HG03095 (cell line): ENCODE measurements at regions not wholly inside any gene's neighbourhood (a gene's known extent, or its start where the extent isn't known, plus 50 kb on each side); places are given as distances from the start of the nearest gene placed in this dataset.

Source experiments
- ATAC-seq: cut with Tn5 transposase; IDR thresholded peaks from one replicate; pipeline ENCODE4 v1.9.1; 2021; ENCODE audit warnings: moderate library complexity; ENCODE audit not compliant: unreplicated experiment

DNA sequence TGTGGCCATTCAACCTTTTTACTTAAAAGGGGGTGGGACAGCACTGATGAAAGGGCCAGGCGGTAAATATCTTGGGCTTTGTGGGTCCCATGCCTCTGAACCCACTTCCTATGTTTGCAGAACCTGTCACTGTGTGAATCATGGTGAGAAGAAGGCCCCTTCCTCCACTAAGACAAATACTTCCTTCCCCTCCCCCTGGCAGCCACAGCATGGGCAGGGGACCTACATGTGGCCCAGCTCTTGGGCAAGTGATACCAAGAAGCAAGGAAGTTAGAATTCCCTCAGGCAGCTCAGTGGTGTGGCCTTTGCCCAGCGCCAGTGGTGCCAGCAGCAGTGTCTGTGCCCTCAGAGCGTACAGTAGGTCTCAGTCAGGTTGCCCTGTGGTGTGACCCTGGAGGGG, 168.6 kb downstream of the TRIM33 start:
- ATAC-seq, result no peak

DNA sequence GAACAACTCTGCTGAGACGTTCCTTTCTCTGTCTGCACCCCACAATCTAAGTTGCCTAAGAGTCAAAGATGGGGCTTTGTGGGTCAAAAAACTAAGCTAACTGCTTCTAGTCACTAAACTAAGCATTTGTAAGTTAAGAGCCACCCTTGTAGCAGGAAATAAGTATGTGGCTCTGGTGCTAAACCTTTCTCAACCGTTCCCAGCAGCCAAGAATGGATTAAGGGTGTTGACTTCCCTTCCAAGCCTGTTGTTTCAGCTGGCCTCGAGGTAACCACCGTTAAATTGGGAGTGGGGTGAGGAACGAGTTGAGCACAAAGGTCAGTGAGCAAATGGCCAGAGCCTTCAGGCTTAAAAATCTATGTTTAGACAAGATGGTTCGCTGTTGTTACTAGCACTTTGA, 169.1 kb downstream of the TRIM33 start:
- ATAC-seq, result no peak

DNA sequence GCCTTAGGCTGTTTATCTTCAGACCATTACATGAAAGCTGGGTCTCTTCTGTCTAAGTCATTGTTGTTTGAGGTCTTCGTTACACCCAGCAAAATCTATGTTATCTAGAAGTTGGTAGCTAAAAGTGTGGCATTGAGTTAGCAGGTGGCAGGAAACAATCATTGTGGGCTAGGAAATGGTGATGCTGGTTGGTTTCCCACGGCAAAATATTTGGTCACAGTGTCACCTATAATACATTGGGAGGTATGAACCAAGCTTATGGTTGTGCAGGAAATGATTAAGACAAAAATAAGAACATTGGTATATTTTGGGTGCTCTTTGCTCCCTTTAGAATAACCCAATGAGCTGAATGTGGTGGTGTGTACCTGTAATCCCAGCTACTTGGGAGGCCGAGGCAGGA, 169.7 kb downstream of the TRIM33 start:
- no peak for ATAC-seq

DNA sequence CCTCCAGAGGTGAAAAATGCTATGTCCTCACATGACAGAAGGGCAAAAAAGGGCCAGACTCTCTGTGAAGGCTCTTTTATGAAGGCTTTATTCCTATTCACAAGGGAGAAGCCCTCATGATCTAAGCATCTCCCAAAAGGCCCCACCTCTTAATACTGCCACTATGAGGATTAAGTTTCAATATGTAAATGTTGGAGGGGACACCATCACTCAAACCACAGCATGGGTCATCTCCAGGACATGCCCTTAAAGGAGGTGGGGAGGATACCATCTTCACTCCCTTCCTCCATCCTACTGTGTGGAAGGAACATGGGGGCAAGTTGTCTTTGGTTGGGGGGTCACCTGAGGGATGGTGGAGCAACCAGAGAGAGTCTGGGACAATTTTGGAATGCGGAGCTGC, 170.1 kb downstream of the TRIM33 start:
- ATAC-seq, result no peak

DNA sequence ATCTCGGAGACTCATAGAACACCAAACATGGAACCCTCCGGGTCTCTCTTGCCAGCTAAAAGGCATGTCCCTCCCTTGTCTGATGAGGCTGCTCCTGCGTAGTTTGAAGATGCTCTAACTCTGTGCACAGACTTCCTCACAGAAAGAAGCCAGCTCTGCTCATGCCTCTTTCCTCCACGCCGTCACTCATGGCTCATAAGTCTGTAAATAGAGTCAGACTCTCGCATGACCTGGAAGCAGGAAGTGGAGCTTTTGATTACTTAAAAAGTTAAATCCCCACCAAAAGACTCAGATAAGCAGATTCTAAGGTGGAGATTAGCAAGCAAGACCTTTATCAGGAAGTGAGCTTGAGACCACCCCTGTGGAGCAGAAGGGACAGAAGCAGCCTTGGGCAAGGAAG, 171.6 kb downstream of the TRIM33 start:
- no peak for ATAC-seq

DNA sequence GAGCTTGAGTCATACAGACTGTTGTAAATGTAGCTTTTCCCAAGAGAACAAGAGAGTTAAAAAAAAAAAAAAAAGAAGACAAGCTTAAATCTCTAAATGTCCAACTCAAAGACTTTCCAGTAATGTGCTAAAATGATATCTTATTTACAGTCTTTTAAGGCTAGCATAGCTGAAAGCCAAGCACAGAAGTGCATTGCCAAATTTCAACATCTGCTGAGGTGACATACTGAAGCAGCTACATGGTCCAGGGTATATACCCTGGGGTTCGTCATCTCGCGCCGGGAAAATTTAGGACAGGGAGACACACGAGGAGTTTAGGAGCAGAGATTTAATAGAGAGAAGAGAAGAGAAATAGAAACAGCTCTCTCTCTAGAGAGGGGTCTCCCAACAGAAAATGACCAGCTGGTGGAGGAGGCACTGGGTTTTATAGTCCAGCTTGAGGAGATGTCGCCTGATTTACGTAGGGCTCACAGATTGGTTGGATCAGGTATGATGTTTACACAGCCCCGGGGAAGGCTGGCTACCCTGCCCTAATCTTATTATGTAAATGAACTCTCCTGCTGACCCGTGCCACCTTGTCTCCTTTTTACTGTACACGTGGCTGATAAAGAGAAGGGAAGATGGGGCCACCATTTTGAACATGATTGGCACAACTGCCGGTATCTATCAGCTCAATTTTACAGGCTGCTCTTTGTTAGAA, 172.7 kb downstream of the TRIM33 start:
- no peak for ATAC-seq

DNA sequence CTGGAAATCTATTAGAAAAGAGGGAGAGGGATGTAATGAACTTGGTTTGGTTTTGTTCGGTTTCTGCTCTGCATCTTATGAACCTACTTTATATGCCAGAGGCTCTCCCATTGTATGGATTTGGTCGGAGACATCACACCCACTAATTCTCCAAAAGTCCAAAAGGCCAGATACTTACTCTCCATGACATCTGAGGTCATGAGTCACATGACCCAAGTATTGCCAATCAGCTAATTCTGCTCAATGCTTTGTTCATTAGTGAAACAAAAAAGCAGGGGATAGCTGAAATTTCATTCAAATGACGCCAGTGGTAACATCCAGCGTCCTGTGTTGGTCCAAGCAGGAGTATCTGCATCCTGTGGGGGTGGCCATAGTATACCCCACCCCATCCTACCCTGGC, 173.6 kb downstream of the TRIM33 start:
- ATAC-seq, result no peak

DNA sequence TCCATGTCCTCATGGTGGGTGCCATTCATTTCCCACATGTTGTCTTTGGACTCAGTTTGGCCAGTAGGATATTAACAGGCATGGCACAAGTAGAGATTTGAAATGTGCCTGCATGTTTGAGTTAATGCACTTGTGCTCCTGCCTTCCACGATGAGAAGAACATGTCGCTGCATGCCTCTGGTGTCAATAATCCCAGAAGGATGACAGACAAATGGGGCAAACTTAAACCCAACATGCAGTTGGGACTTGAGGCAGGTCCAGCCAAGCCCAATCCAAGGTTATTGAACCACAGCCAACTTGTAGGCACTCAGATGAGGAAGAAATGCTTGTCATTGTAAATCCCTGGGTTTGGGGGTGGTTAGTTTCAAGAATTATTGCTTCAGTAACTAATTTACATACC, 174.6 kb downstream of the TRIM33 start:
- ATAC-seq, result no peak

DNA sequence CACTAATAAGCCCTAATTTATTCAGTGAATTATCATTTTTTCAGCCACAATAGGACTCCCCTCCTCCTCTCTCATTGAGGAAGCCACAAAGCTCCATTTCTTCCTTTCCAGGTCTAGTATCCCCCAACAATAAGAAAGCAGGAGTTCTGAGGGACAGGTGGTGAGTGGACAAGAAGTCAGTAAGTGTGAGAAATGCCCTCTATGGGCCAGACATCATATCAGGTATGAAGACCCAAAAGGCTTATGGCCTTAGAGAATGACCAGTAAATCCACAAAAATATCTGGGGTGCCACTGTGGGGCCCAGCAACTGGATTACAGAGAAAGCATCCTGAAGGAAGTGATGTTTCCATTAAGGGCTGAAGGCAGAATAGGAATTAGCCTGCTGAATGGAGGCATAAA, 175.7 kb downstream of the TRIM33 start:
- no peak for ATAC-seq

DNA sequence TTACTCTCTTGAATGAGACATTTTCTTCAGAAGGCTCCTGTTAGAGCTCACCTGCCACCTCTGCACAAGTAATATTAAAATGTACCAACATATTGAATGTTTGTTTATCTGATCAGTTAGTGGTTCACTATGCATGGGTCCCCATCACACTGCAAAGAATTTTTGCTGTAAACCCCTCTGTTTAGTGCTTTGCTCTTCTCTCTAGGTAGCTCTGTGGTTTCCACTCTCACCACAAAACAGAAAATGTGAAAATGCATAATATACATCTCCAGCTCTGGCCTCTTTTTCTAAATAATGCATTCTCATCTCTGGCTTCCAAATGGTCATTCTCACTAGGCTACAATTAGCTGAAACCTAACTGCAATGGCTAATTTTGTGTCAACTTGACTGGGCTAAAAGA, 176.7 kb downstream of the TRIM33 start:
- ATAC-seq, result no peak

DNA sequence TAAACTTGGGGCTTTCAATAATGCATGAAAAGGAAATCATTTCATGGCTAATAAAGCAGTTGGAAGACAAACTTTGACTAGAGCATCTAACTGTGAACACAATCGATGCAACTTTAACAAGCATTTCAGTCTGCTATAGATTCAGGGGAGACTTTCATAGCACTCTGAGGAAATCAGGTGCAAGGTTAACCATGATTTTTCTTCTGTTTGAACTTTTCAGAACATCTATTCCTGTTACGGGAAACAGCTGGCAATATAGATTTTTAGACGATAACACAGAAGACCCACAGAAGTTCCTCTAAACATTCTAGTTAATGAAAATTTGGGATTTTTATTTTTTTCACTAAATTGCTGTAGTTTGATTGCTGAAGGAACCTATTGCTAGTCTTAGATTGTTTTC, 177.3 kb downstream of the TRIM33 start:
- no peak for ATAC-seq

DNA sequence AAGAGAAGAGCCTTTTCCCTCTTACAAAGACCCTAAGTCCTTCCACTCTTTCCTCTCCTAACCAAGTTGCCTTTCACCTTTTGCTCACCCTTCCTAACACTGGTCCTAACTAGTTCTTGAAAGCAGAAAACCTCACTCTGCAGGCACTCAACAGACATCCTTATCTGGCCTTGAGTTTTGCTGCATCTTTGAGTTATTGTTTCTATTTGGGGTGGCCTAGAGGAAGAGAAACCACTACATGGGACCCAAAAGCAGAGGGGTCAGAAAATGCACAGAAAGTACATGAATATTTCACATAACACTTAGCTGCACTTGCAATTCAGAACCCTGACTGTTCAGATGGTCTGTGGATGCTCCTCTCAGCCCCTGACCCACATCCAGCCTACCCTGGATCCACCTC, 178.3 kb upstream of the SYT6 start:
- ATAC-seq, result no peak

DNA sequence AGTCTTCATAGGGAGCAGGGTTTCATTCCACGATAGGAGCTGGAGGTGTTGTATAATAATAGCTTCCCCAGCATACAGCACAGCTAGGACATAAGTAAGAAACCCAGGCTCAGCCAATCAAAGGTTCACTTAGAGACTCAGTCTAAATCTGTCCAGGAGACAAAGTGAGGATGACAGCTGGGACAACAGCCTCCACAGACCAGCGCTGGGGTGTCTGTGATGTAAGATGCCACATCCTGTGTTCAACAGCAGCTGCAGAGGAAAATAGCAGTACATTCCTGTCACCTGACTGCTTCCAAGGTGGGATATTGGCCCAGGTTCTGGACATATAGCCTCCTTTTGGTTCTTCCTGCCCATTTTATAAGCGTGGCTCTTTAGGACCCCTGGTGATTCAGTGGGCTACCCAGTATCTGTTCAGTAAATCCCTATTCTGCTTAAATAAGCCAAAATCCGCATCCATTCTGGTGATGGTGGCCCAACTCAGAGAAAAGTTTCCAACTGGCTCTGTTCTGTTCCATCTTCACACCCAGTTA, 176.8 kb upstream of the SYT6 start:
- no peak for ATAC-seq

DNA sequence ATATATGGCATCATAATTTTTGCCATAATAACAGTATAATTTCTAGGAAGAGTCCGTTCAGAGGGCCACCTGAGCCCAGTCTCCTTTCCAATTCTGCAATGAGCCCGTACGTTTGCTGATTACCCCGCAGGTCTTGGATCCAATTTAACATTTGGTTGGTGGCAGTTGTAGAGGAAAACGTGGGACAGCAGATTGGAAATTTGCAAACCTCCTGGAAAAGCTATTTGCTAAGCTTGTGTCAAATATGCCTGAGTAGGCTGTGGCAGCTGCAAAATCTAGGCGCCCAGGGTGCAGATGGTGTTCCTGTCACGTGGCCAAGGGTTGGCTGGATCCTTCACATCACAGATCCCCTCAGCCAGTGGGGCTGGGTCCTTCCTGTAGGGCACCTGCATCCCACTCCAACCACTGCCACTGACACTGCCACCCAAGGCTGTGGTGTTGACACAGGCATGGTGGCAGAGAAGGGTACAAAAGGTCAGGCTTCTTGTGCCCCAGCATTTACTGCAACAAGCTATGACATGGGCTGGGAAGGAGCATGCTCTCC, 174.8 kb upstream of the SYT6 start:
- no peak for ATAC-seq

DNA sequence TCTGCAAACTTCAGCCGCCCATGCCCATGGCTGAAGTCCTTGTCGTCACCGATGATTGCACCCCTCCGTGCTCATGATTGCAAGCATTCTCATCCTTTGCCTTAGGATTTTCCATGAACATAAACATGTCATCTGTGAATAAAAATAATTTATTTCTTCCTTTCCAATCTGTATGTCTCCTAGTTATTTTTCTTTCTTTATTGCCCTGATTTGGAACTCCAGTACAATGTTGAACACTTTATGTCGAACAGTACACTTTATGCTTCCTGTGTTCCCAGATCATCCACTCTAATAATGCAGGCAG, 170.9 kb upstream of the SYT6 start:
- ATAC-seq, result no peak

DNA sequence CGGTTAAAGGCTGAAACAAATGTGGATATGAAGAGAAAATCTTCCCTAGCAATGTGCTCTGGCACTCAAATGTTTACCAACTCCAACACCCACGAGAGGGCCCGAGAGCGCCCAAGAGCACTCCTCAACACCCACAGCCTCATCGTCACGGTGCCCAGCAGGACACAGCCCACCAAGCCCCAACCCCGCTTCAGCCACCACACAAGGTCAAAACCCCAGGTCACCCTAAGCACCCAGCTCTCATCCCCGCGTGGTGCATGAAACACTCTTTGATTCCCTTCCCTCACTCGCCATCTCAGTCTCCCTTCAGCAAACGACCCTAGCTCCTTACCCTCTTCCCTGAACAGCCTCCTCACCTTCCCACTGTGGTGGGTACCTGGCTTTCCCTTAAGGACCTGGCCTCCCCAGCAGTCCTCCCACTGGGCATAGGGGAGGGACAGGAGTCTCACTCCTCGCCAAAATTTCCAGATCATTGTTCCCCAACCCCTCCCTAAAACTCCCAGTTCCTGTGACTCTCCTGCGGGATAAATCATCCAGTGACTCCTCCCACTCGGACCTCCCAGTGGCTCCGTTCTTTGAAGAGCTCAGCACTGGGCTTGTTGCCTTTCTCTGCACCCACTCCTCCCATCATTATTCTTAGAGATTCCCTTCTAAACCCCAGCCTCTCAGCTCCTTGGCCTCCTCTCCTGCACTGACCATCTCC, 170.4 kb upstream of the SYT6 start:
- ATAC-seq, result no peak

DNA sequence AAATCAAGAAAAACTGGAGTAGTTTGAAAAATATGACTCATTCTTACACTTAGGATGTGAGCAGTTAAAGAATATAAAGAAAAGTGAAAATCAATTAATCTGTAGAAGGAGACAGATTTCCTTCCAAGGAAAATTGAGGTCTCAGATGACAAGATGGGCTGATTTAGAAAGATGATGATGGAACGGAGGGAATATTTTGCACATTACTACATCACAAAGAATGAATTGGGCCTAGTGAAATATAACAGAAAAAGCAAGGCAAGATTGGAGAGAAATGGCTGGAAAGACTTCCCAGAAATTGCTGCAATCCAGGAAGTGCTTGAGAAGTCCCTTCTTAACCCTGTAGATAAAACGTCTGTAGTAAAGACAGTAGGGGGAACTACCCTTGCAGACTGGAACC, 169.1 kb upstream of the SYT6 start:
- ATAC-seq, result no peak

DNA sequence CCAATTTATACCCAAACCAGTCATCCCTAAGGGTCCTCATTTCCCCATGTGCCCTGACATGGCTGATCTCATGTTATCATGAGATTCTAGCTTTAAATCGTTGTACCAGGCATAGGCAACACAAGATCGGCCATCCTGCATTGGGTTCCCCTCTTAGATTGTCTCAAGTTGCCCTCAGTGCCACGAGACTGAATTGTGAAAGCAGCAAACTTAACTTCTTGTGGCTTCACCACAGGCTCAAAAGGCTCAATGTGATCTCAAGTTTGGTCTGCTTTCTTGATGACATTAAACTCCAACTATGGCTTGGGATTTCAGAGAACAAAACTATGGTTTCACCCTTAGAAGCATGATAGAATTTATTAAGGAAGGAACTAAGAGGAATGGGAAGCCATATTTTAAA, 168.5 kb upstream of the SYT6 start:
- no peak for ATAC-seq

DNA sequence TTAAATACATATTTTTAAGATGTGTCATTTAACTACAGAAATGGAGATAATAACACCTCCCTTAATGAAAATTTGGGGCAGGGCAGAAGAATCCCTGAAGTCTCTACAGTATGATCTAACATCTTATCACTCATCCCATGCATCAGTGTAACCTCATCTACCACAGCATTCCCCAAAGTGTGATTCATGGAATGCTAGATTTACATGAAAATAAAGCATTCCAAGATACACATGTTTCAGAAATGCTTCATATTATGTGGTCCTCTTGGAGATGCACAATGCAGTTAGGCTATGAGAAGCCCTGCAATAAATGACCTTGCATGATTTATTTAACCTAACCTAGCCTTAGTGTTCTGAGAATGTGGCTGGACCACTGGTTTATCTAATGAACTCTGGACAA, 166.9 kb upstream of the SYT6 start:
- no peak for ATAC-seq

DNA sequence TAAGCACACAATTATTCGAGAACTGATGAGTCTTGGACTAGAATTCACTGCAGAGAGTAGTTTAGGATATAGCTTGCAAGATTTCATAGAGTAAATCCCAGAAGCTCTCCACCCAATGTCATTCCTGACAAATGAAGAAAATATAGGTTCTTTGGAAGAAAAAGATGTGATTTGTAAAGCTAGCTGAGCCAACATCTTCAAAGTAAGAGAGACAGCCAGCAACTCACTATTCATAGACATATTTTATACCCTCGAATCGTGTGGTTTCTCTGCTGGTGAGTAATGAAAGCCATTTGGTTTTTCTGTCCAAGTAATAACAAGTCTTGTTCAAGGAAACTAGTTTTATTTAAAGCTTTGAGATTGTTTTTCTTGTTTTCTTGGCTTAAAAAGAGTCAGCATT, 165.7 kb upstream of the SYT6 start:
- no peak for ATAC-seq

DNA sequence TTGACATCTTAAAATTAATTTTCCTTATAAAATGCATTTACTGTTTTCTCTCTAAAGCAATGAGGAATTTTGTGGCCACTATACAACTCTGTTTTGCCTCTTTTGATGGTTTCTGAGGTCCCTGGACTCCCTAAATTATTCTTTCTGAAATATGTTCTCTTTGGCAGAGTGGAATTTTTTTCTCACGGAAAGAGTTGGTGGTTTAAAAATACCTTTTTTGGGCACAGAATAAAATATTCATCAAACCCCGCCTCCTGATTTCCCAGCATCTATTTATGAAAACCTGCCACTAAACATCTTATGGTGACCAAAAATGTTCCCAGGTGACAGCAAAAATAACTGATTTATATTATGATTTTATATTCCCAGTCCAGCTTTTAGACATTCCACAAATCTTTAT, 165.3 kb upstream of the SYT6 start:
- no peak for ATAC-seq

DNA sequence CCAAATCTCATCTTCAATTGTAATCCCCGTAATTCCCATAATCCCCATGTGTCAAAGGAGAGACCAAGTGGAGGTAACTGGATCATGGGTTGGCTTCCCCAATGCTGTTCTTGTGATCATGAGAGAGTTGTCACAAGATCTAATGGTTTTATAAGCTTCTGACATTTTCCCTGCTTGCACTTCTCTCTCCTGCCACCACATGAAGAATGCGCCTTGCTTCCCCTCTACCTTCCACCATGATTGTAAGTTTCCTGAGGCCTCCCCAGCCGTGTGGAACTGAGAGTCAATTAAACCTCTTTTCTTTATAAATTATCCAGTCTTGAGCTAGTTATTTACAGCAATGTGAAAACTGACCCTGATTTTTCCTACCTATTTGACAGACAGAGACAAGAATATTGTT, 162.5 kb upstream of the SYT6 start:
- ATAC-seq, result no peak

DNA sequence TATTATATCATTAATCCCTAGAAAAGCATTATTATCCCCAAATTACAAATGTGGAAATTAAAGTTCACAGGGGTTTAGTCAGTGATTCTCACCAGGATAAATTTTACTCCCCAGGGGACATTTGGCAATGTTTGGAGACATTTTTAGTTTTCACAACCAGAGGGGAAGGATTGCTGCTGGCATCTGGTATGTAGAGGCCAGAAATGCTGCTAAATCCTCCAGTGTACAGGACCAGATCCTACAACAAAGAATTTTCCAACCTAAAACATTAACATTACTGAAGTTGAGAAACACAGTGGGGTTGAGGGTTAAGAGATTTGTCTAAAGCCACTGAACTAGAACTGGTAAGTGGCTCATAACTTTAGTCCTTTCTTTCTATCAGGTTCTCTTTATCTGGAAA, 162.0 kb upstream of the SYT6 start:
- ATAC-seq, result no peak
